ENCODE measurements at regions not wholly inside any gene's neighbourhood (a gene's known extent, or its start where the extent isn't known, plus 50 kb on each side); places are given as distances from the start of the nearest gene placed in this dataset.

- peak in 1 of 3 experiments; percentile 4 for DNase-seq
Observed at GRCh38 chr2:138180692-138181386, 216.6 kb downstream of the HNMT start.

GRCh38 chr2:138182250-138182936 lies 218.1 kb downstream of the HNMT start:
- DNase-seq = peak in 2 of 3 experiments; percentile 35 to 67

DNA sequence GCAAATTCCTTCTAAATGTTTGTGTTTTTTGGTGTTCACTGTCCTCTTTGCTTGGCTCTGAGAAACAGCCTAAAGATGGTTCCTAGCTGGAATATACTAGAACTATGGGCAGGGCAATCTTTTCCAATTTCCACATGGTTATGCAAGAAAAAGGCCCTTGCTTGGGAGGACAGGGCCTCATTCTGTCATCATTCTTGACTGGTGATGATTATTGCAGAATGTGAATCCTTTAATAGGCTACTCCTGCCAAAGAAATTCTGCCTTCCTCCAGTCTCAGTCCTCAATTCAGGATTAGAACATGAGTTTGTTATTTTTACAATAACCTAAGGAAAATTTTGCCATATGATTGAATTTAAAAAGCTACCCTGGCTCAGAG lies 218.7 kb downstream of the HNMT start:
- peak in 1 of 3 experiments; percentile 40 for DNase-seq

- no peak for DNase-seq
Observed at GRCh38 chr2:138183705-138184104, 219.4 kb downstream of the HNMT start.

- DNase-seq = no peak
Observed at GRCh38 chr2:138184428-138184827, 220.2 kb downstream of the HNMT start.

- no peak for DNase-seq
Observed at GRCh38 chr2:138185827-138186226, 221.6 kb downstream of the HNMT start.

DNA sequence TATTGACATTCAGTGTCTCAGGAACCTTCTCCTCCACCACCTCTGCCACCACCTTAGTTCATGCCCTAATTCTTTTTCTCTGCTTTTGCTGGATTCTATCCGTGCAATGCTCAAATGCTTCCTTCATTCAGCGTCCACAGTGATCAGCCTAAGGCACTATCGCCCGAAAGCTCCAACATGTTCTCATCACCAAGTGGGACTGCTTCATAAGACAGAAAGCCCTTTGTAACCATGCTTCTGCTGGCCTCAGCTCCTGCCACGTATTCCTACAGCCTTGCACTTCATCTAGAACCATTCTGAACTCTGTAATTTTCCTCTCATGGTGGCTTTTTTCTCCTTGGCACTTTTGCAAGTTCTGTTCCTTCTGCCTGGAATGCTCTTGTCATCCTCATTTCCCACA lies 222.9 kb downstream of the HNMT start:
- no peak for DNase-seq

DNA sequence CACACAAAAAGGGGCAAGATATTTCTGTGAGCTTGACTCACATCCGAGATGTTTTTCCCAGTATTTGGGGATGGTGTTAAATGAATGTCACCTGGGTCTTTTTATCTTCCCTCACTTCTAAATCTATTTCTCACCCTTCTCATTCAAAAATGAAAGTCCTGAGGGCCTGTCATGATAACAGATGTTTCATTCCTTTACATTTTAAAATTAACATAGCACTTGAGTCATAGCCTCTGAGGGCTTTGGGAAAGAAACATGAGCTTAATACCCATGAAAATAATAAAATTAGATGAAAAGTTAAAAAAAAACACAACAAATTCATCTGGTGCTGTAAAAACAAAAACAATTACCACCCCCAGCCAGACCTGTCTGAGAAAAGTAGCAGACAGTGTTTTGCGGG lies 226.7 kb downstream of the HNMT start:
- DNase-seq = no peak

DNA sequence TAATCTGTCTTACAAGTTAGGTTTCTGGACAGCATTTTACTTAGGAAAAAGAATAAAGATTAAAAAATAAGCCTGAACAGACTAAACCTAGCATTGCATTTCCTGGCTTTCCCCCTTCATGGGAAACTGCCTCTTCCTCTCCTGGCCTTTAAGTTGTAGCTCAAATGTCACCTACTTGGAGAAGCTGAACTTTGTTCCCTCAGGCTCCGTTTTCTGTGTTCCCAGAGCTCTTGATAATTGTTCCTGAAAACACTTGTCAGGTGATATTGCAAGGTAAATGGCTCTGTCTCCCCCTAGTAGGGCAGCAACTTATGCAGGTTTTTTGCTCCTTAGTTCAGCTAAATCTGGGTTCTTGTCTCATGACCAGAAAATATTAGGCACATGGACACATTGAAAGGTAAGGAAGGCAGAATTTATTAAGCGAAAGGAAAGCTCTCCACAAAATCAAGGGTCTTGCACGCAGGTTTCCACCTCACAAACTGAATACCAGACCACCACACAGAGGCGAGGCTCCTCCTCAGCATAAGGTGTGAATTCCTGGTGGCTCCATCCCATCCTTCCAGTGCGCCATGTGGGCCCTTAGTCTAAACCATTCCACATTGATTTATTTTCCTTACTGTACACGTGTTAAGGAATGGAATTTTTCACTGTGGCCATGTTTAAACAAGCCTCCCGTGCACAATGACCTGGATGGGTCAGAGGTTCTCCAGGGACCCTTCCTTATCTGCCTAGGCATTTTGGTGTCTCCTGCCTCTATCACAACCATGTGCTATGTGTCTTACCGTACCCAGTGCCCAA lies 229.3 kb downstream of the HNMT start:
- no peak for DNase-seq

DNA sequence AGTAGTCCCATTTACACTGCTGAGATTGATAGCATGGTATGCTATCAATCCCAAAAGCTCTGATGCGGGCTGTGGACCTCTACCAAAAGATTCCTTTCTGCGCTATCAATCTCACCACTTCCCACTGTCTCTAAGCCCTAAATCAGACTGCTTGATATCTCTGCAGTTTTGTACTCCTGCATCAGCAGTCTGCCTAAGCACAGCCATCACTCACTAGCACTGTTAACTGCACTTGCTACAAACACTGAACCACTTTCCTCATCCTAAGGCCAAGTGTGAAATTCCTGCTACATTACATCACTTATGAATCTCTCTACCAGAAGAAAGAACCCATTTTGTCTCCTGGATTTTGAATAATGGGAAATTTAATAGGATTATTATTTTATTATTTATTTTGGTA lies 237.0 kb downstream of the HNMT start:
- DNase-seq = no peak

GRCh38 chr2:138202762-138203161 lies 238.5 kb downstream of the HNMT start:
- DNase-seq = no peak

- no peak for DNase-seq
Observed at GRCh38 chr2:138205281-138205680, 241.0 kb downstream of the HNMT start.

DNA sequence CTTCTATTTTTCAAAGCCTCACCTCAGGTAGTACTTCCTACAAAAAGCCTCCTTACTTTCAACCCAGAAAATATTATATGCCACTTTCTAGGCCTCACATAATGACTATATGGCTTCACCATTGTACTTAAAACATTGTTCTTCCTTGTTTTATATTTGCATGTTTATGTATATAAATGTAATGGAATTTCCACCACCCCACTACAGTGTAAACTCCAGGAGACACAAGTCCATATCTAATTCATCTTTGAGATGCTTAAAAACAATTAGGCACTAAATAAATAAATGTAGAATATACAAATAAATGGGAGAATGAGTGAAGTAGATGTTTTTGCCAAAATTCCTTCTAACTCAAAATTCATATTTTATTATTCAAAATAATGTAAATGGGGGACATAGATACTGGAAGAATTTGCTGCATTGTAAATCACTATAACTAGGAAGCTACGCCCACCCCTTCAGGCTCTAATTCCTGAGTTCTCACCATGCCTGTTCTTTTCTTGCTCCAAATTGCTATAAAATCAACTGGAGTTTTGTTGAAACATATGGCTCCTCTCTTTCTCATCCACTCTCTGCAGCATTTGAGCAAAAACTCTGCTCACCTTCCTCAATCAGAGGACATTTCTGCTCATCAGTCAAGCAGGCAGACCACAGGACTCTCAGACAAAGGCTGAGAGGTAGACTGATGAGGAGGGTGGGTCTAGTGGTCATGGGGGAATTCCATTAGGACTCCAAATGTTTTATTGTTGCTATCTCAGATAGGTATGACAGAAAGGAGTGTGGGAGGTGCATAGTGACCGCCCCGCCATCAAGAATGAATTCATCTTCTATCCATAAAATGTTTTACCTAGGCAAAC lies 243.0 kb downstream of the HNMT start:
- DNase-seq = no peak

GRCh38 chr2:138209009-138209408 lies 244.7 kb downstream of the HNMT start:
- DNase-seq = no peak

DNA sequence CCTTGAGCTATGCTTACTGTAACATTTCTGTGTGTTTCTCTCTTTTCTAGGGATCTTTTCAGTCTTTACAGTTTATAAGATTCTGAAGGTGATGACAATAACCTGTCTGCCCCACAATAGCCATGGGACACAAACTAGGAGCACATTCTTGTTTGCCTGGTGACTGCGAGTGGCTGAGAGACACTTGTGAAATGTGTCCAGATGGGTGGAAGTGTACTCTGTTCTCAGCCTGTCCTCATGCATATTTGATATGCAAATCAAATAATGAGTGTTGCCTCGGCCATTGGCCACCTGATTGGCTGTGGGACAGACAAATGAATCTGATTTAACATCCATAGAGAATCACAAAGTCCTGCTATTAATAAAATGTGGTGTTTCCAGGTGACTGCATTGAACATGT lies 246.2 kb downstream of the HNMT start:
- DNase-seq = no peak

GRCh38 chr2:138212434-138212833 lies 248.2 kb downstream of the HNMT start:
- no peak for DNase-seq

DNA sequence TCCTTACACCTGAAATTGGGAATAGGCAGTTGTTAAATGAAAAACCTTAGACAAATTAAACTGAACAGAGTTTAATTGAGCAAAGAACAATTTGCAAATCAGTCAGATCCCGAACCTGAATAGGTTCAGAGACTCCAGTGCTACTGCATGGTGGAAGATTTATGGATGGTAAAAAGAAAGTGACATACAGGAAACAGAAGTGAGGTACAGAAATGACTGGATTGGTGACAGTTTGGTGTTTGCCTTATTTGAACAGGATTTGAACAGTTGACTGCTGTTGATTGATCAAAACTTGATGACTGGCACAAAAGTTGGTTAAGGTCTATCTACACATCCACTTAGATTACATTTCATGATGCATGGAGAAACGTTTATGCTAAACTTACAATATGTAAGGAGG lies 248.8 kb downstream of the HNMT start:
- peak in 1 of 3 experiments; percentile 38 for DNase-seq

DNA sequence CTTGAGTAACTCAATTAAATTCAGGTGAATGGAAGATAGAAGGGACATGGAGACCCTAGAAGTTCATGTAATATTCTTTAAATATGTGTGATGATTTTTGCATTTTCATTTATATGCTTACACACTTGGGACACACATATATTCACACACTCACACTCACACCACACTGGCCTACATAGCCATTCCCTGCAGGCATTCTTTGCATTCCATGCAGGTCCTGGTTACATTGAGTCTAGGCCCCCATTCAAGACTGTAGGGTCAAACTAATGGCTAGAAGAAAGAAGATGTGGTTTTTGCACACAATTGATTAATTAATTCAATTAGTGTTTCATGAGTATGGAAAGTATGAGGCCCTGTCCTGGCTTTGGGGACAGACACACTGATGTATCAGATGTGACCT lies 249.4 kb downstream of the HNMT start:
- no peak for DNase-seq

- DNase-seq = no peak
Observed at GRCh38 chr2:138215958-138216357, 251.7 kb downstream of the HNMT start.

DNA sequence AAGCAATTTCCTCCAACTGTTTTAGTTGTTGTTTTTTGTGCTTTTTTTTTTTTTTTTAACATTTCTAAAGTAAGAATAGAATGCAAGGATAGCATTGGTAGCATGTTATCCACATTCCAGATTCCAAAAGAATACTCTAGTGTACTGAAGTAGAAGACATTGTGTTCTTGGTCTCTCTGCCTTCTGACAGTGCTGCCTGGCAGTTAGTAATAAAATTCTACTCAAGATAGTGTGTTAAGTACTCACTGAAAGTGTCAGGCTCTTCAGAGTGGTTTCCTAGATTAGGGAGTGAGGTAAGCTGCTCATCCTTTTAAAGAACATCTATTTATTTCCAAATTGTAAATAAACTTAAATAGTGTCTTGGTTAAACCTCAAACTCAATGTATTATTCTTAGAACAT lies 253.7 kb downstream of the HNMT start:
- DNase-seq = no peak

DNA sequence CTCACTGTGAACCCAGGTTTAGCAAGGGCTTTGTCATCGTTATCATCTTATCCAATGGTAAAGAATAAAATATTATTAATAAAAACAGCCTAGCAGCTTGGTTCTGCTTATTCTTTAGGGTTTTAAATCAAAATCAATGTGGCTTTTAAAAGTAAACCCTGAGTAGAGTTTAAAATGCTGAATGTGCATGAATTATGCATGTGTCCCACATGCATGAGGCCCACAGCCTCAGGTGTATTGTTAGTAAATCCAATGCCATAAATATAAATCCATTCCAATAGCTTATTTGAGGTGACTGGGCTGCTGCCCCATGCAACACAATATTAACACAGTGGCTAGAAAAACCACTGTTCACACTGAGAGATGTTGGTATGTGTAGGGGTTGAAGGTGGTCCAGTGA lies 254.1 kb downstream of the HNMT start:
- DNase-seq = no peak

DNA sequence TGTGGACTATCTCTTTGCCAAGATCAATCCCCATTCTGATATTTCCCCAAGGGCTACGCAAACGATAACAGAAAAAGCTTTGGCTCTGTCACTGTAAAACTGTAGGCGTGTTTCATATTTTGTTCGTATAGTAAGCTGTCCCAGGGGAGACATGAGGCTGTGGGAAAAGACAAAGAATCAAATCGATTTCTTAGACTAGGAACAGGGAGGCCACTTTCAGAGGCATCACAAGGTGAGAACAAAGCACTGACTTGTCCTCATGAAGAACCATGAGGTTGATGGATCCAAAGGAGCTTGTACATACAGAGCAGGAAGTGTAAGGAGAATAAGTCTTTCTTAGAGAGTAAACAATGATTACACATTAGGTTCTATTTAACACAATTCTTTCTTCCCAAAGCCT lies 255.7 kb downstream of the HNMT start:
- peak in 1 of 3 experiments; percentile 38 for DNase-seq

DNA sequence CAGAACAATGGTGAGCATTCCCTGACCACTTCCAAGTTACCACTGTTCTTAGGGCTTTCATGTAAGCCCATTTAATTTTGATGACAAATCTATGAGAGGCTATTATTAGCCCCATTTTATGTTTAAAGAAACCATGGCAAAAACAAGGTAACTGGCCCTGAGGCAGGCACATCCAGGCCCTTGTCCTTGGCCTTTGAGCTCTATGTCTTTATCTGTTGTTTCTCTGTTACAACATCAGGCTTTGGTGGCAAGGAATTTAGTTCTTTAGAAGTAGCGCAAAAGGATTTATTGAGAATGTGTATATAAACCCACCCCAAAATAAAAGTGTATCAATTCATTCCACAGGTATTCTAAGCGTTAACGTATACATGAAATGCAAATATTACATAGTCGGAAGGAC lies 257.1 kb downstream of the HNMT start:
- no peak for DNase-seq
